HL-60/S4 (cell line): ENCODE measurements at regions not wholly inside any gene's neighbourhood (a gene's known extent, or its start where the extent isn't known, plus 50 kb on each side); places are given as distances from the start of the nearest gene placed in this dataset.
"Not testable (repeated sequence)": the region's sequence is repeated elsewhere in the genome, so short reads cannot be mapped to it uniquely, and the experiment has no call there.

ENCODE experiments used
- in situ Hi-C: fragments of 300-500 bp; cut with MboI; formaldehyde crosslinking; loops from 2 replicates; pipeline ENCODE4 v1.14.3; 2022; ENCODE audit warnings: low sequenced_read_pairs

GRCh38 chr15:69616558-69616957 lies 163.9 kb downstream of the RPLP1 start:
- in situ Hi-C loops: no loop called here

- in situ Hi-C loops: not testable (repeated sequence)
Measured at GRCh38 chr15:69617144-69617543, 164.5 kb downstream of the RPLP1 start.

GRCh38 chr15:69623392-69624154 lies 171.0 kb downstream of the RPLP1 start:
- in situ Hi-C loops: no loop called here

- in situ Hi-C loops: no loop called here
Measured at GRCh38 chr15:69624155-69624520, 171.5 kb downstream of the RPLP1 start.

GRCh38 chr15:69624816-69625215 lies 172.2 kb downstream of the RPLP1 start:
- in situ Hi-C loops: no loop called here

GRCh38 chr15:69625328-69625727 lies 172.7 kb downstream of the RPLP1 start:
- in situ Hi-C loops: no loop called here

GRCh38 chr15:69626095-69627066 lies 173.8 kb downstream of the RPLP1 start:
- in situ Hi-C loops: no loop called here

GRCh38 chr15:69627548-69628158 lies 175.0 kb downstream of the RPLP1 start:
- in situ Hi-C loops: no loop called here

- in situ Hi-C loops: no loop called here
Measured at GRCh38 chr15:69628256-69629093, 175.9 kb downstream of the RPLP1 start.

GRCh38 chr15:69629631-69630161 lies 177.1 kb downstream of the RPLP1 start:
- in situ Hi-C loops: no loop called here

- in situ Hi-C loops: no loop called here
Measured at GRCh38 chr15:69631005-69631404, 178.4 kb downstream of the RPLP1 start.

GRCh38 chr15:69631978-69632377 lies 179.4 kb downstream of the RPLP1 start:
- in situ Hi-C loops: no loop called here

- in situ Hi-C loops: no loop called here
Measured at GRCh38 chr15:69634860-69635259, 182.2 kb downstream of the RPLP1 start.

GRCh38 chr15:69636169-69636915 lies 183.7 kb downstream of the RPLP1 start:
- in situ Hi-C loops: no loop called here

GRCh38 chr15:69637818-69638217 lies 185.2 kb downstream of the RPLP1 start:
- in situ Hi-C loops: no loop called here

- in situ Hi-C loops: no loop called here
Measured at GRCh38 chr15:69643476-69643875, 190.9 kb downstream of the RPLP1 start.

- in situ Hi-C loops: no loop called here
Measured at GRCh38 chr15:69643971-69644370, 191.4 kb downstream of the RPLP1 start.

GRCh38 chr15:69644876-69645275 lies 192.3 kb downstream of the RPLP1 start:
- in situ Hi-C loops: no loop called here

- in situ Hi-C loops: no loop called here
Measured at GRCh38 chr15:69647142-69647513, 194.5 kb downstream of the RPLP1 start.

GRCh38 chr15:69648212-69648611 lies 195.6 kb downstream of the RPLP1 start:
- in situ Hi-C loops: no loop called here
